ENCODE measurements at regions not wholly inside any gene's neighbourhood (a gene's known extent, or its start where the extent isn't known, plus 50 kb on each side); places are given as distances from the start of the nearest gene placed in this dataset.

GRCh38 chr4:186932196-186932595 lies 208.5 kb upstream of the FAT1 start:
- TF ChIP-seq TAF1 (IDR thresholded peaks at IDR 0.05; ENCODE audit: low read depth): no peak
- no peak for TF ChIP-seq CREB1 (IDR thresholded peaks at IDR 0.05; ENCODE audit: low read depth)
- TF ChIP-seq CEBPB (IDR thresholded peaks at IDR 0.05): no peak
- TF ChIP-seq FOXM1 (IDR thresholded peaks at IDR 0.05; ENCODE audit: borderline replicate concordance, low read depth): no peak
- TF ChIP-seq TEAD4 (IDR thresholded peaks at IDR 0.05): no peak
- no peak for TF ChIP-seq RAD21 (IDR thresholded peaks at IDR 0.05; ENCODE audit: low read depth)
- TF ChIP-seq TCF12 (IDR thresholded peaks at IDR 0.05; ENCODE audit: low read depth): no peak
- TF ChIP-seq YY1 (IDR thresholded peaks at IDR 0.05; ENCODE audit: low read depth): no peak
- no peak for TF ChIP-seq USF1 (IDR thresholded peaks at IDR 0.05)
- no peak for TF ChIP-seq NFIC (IDR thresholded peaks at IDR 0.05)
- TF ChIP-seq EGR1 (IDR thresholded peaks at IDR 0.05): no peak
- TF ChIP-seq REST (IDR thresholded peaks at IDR 0.05; ENCODE audit: low read depth): no peak
- TF ChIP-seq EP300 (IDR thresholded peaks at IDR 0.05; ENCODE audit: borderline replicate concordance): no peak
- TF ChIP-seq MAX (IDR thresholded peaks at IDR 0.05): no peak
- no peak for TF ChIP-seq ZBTB7A (IDR thresholded peaks at IDR 0.05; ENCODE audit: low read depth)

GRCh38 chr4:186932631-186933187 lies 209.1 kb upstream of the FAT1 start:
- TF ChIP-seq USF1 (IDR thresholded peaks at IDR 0.05) (no peak), NFIC (IDR thresholded peaks at IDR 0.05) (no peak), EGR1 (IDR thresholded peaks at IDR 0.05) (no peak), YY1 (IDR thresholded peaks at IDR 0.05; ENCODE audit: low read depth) (no peak), ZBTB7A (IDR thresholded peaks at IDR 0.05; ENCODE audit: low read depth) (no peak), TEAD4 (IDR thresholded peaks at IDR 0.05) (no peak), EP300 (IDR thresholded peaks at IDR 0.05; ENCODE audit: borderline replicate concordance) (no peak), TAF1 (IDR thresholded peaks at IDR 0.05; ENCODE audit: low read depth) (no peak), FOXM1 (IDR thresholded peaks at IDR 0.05; ENCODE audit: borderline replicate concordance, low read depth) (no peak), TCF12 (IDR thresholded peaks at IDR 0.05; ENCODE audit: low read depth) (no peak)

- TF ChIP-seq CEBPB (IDR thresholded peaks at IDR 0.05) (no peak), YY1 (IDR thresholded peaks at IDR 0.05; ENCODE audit: low read depth) (no peak), ZBTB7A (IDR thresholded peaks at IDR 0.05; ENCODE audit: low read depth) (no peak), TEAD4 (IDR thresholded peaks at IDR 0.05) (no peak), TAF1 (IDR thresholded peaks at IDR 0.05; ENCODE audit: low read depth) (no peak), NFIC (IDR thresholded peaks at IDR 0.05) (no peak), USF1 (IDR thresholded peaks at IDR 0.05) (no peak), EGR1 (IDR thresholded peaks at IDR 0.05) (no peak), RAD21 (IDR thresholded peaks at IDR 0.05; ENCODE audit: low read depth) (no peak), CREB1 (IDR thresholded peaks at IDR 0.05; ENCODE audit: low read depth) (no peak), MAX (IDR thresholded peaks at IDR 0.05) (no peak), FOXM1 (IDR thresholded peaks at IDR 0.05; ENCODE audit: borderline replicate concordance, low read depth) (no peak), REST (IDR thresholded peaks at IDR 0.05; ENCODE audit: low read depth) (no peak), EP300 (IDR thresholded peaks at IDR 0.05; ENCODE audit: borderline replicate concordance) (no peak), TCF12 (IDR thresholded peaks at IDR 0.05; ENCODE audit: low read depth) (no peak)
Measured at GRCh38 chr4:186934244-186934643, 210.6 kb upstream of the FAT1 start.

GRCh38 chr4:186934841-186935443 lies 211.3 kb upstream of the FAT1 start:
- TF ChIP-seq TCF12 (IDR thresholded peaks at IDR 0.05; ENCODE audit: low read depth): no peak
- no peak for TF ChIP-seq YY1 (IDR thresholded peaks at IDR 0.05; ENCODE audit: low read depth)
- TF ChIP-seq MAX (IDR thresholded peaks at IDR 0.05): no peak
- TF ChIP-seq RAD21 (IDR thresholded peaks at IDR 0.05; ENCODE audit: low read depth): no peak
- TF ChIP-seq EP300 (IDR thresholded peaks at IDR 0.05; ENCODE audit: borderline replicate concordance): no peak
- no peak for TF ChIP-seq REST (IDR thresholded peaks at IDR 0.05; ENCODE audit: low read depth)
- TF ChIP-seq NFIC (IDR thresholded peaks at IDR 0.05): no peak
- TF ChIP-seq EGR1 (IDR thresholded peaks at IDR 0.05): no peak
- TF ChIP-seq USF1 (IDR thresholded peaks at IDR 0.05): no peak
- no peak for TF ChIP-seq CEBPB (IDR thresholded peaks at IDR 0.05)
- TF ChIP-seq FOXM1 (IDR thresholded peaks at IDR 0.05; ENCODE audit: borderline replicate concordance, low read depth): no peak
- no peak for TF ChIP-seq TEAD4 (IDR thresholded peaks at IDR 0.05)
- no peak for TF ChIP-seq TAF1 (IDR thresholded peaks at IDR 0.05; ENCODE audit: low read depth)
- TF ChIP-seq CREB1 (IDR thresholded peaks at IDR 0.05; ENCODE audit: low read depth): no peak
- no peak for TF ChIP-seq ZBTB7A (IDR thresholded peaks at IDR 0.05; ENCODE audit: low read depth)

Data from Ishikawa (cell line).